Mesodermal cell (in vitro differentiated cells): ENCODE measurements at regions not wholly inside any gene's neighbourhood (a gene's known extent, or its start where the extent isn't known, plus 50 kb on each side); places are given as distances from the start of the nearest gene placed in this dataset.
"Not testable (repeated sequence)": the region's sequence is repeated elsewhere in the genome, so short reads cannot be mapped to it uniquely, and the experiment has no call there.

ENCODE experiments used
- H3K27ac ChIP-seq: 2 replicates; pipeline ENCODE4 v1.7.0; 2013; ENCODE audit warnings: mild to moderate bottlenecking, low read depth, low read length, moderate library complexity; ENCODE audit not compliant: severe bottlenecking
- H3K36me3 ChIP-seq: 2 replicates; pipeline ENCODE4 v1.7.1; 2013; ENCODE audit warnings: mild to moderate bottlenecking, low read length, moderate library complexity; ENCODE audit not compliant: control insufficient read depth, insufficient read depth
- H3K4me1 ChIP-seq: one replicate; pipeline ENCODE4 v1.7.1; 2013; ENCODE audit warnings: mild to moderate bottlenecking, low read length; ENCODE audit not compliant: insufficient read depth, control insufficient read depth, poor library complexity, severe bottlenecking
- H3K4me3 ChIP-seq: 2 replicates; pipeline ENCODE4 v1.7.0; 2013; ENCODE audit warnings: low read length, control low read depth, mild to moderate bottlenecking; ENCODE audit not compliant: insufficient read depth, poor library complexity, severe bottlenecking; ENCODE audit errors: extremely low read depth
- H3K9me3 ChIP-seq: 2 replicates; pipeline ENCODE4 v1.7.1; 2013; ENCODE audit warnings: mild to moderate bottlenecking, low read length, moderate library complexity; ENCODE audit not compliant: control insufficient read depth
- WGBS, 2 experiments: methylation state at CpG; one replicate each; pipeline ENCODE4 v1.1.5; 2013; ENCODE audit warnings: missing lambda C conversion rate in 2 of 2; ENCODE audit not compliant: insufficient coverage in 2 of 2; 5-methylcytosine and 5-hydroxymethylcytosine counted together

- H3K36me3 ChIP-seq = no peaks in the 10 kb centered on the region
- WGBS, 2 experiments = 100% methylated on average over 1 of the region's 5 CpGs; no CpG with 5 or more reads in 1 of the 2 experiments
- no peak overlapping the region for H3K27ac ChIP-seq
- H3K4me1 ChIP-seq = no peaks in the 10 kb centered on the region
- no peaks in the 10 kb centered on the region for H3K9me3 ChIP-seq
- no peak overlapping the region for H3K4me3 ChIP-seq
These were observed 131.0 kb downstream of the ATXN3L start for GRCh38 chrX:13188731-13189309.

GRCh38 chrX:13186643-13187042, 133.2 kb downstream of the ATXN3L start:
- WGBS, 2 experiments = no CpG with 5 or more reads among the region's 3 CpGs
- not testable (repeated sequence) for H3K9me3 ChIP-seq, H3K4me1 ChIP-seq, H3K4me3 ChIP-seq, H3K27ac ChIP-seq, H3K36me3 ChIP-seq

- H3K36me3 ChIP-seq = no peaks in the 10 kb centered on the region
- 100% methylated on average over 1 of the region's 2 CpGs; no CpG with 5 or more reads in 1 of the 2 experiments for WGBS, 2 experiments
- no peaks in the 10 kb centered on the region for H3K9me3 ChIP-seq
These were observed 136.4 kb upstream of the FAM9C start for GRCh38 chrX:13180807-13181206.

GRCh38 chrX:13179586-13179985, 135.2 kb upstream of the FAM9C start:
- no CpG with 5 or more reads among the region's 3 CpGs for WGBS, 2 experiments

More at GRCh38 chrX:13180807-13181206, 136.4 kb upstream of the FAM9C start:
- Histone ChIP-seq H3K27ac (no peak overlapping the region), H3K4me3 (no peak overlapping the region), H3K4me1 (peaks cover 3% of the 10 kb centered on the region)

GRCh38 chrX:13179100-13179499, 134.7 kb upstream of the FAM9C start:
- no CpG with 5 or more reads among the region's 2 CpGs for WGBS, 2 experiments
- H3K4me1 ChIP-seq = peaks cover 3% of the 10 kb centered on the region

More at GRCh38 chrX:13179586-13179985, 135.2 kb upstream of the FAM9C start:
- no peak overlapping the region for H3K4me3 ChIP-seq
- peaks cover 3% of the 10 kb centered on the region for H3K4me1 ChIP-seq
- H3K36me3 ChIP-seq = no peaks in the 10 kb centered on the region
- H3K9me3 ChIP-seq = no peaks in the 10 kb centered on the region
- no peak overlapping the region for H3K27ac ChIP-seq

GRCh38 chrX:13177921-13178566, 133.6 kb upstream of the FAM9C start:
- H3K4me1 ChIP-seq = peaks cover 3% of the 10 kb centered on the region
- H3K4me3 ChIP-seq = no peak overlapping the region
- no peak overlapping the region for H3K27ac ChIP-seq
- 80 to 100% methylated on average over 1 of the region's 6 CpGs for WGBS, 2 experiments
- no peaks in the 10 kb centered on the region for H3K9me3 ChIP-seq
- no peaks in the 10 kb centered on the region for H3K36me3 ChIP-seq

More at GRCh38 chrX:13179100-13179499, 134.7 kb upstream of the FAM9C start:
- H3K9me3 ChIP-seq = no peaks in the 10 kb centered on the region
- H3K27ac ChIP-seq = no peak overlapping the region
- no peak overlapping the region for H3K4me3 ChIP-seq
- no peaks in the 10 kb centered on the region for H3K36me3 ChIP-seq

- no peak overlapping the region for H3K4me3 ChIP-seq
- 100% methylated on average over 1 of the region's 2 CpGs; no CpG with 5 or more reads in 1 of the 2 experiments for WGBS, 2 experiments
- H3K27ac ChIP-seq = no peak overlapping the region
- H3K36me3 ChIP-seq = no peaks in the 10 kb centered on the region
- peaks cover 3% of the 10 kb centered on the region for H3K4me1 ChIP-seq
- H3K9me3 ChIP-seq = no peaks in the 10 kb centered on the region
These were observed 130.6 kb upstream of the FAM9C start for GRCh38 chrX:13175056-13175455.

GRCh38 chrX:13170966-13171558, 126.6 kb upstream of the FAM9C start:
- no peaks in the 10 kb centered on the region for H3K36me3 ChIP-seq
- H3K27ac ChIP-seq = no peak overlapping the region
- no peaks in the 10 kb centered on the region for H3K4me1 ChIP-seq
- H3K9me3 ChIP-seq = no peaks in the 10 kb centered on the region
- H3K4me3 ChIP-seq = no peak overlapping the region
- WGBS, 2 experiments = no CpG with 5 or more reads among the region's 2 CpGs

GRCh38 chrX:13169684-13170083, 125.3 kb upstream of the FAM9C start:
- no peak overlapping the region for H3K27ac ChIP-seq
- H3K4me3 ChIP-seq = no peak overlapping the region
- WGBS, 2 experiments = no CpG with 5 or more reads among the region's 2 CpGs
- no peaks in the 10 kb centered on the region for H3K9me3 ChIP-seq
- H3K36me3 ChIP-seq = no peaks in the 10 kb centered on the region
- H3K4me1 ChIP-seq = no peaks in the 10 kb centered on the region

GRCh38 chrX:13168269-13168668, 123.8 kb upstream of the FAM9C start:
- 100% methylated on average over 3 of the region's 5 CpGs; no CpG with 5 or more reads in 1 of the 2 experiments for WGBS, 2 experiments
- Histone ChIP-seq H3K4me3 (no peak overlapping the region), H3K9me3 (no peaks in the 10 kb centered on the region), H3K4me1 (no peaks in the 10 kb centered on the region), H3K27ac (no peak overlapping the region), H3K36me3 (no peaks in the 10 kb centered on the region)
